ENCODE measurements at regions not wholly inside any gene's neighbourhood (a gene's known extent, or its start where the extent isn't known, plus 50 kb on each side); places are given as distances from the start of the nearest gene placed in this dataset.

GRCh38 chr9:117466111-117466510 lies 51.3 kb upstream of the ASTN2 start:
- no peak overlapping the region for H3K4me3 ChIP-seq (ENCODE audit: low read depth, low read length)
- no peak for DNase-seq (ENCODE audit: low read depth)
- in situ Hi-C loops (cut with HindIII; ENCODE audit: low sequenced_read_pairs), result no loop called here
- no peak for TF ChIP-seq CTCF (IDR thresholded peaks at IDR 0.05; ENCODE audit: low read depth, low read length, missing control alignments)

GRCh38 chr9:117465706-117466105 lies 50.8 kb upstream of the ASTN2 start:
- no peak for DNase-seq (ENCODE audit: low read depth)
- in situ Hi-C loops (cut with HindIII; ENCODE audit: low sequenced_read_pairs), result no loop called here
- no peak overlapping the region for H3K4me3 ChIP-seq (ENCODE audit: low read depth, low read length)
- TF ChIP-seq CTCF (IDR thresholded peaks at IDR 0.05; ENCODE audit: low read depth, low read length, missing control alignments), result no peak

DNA sequence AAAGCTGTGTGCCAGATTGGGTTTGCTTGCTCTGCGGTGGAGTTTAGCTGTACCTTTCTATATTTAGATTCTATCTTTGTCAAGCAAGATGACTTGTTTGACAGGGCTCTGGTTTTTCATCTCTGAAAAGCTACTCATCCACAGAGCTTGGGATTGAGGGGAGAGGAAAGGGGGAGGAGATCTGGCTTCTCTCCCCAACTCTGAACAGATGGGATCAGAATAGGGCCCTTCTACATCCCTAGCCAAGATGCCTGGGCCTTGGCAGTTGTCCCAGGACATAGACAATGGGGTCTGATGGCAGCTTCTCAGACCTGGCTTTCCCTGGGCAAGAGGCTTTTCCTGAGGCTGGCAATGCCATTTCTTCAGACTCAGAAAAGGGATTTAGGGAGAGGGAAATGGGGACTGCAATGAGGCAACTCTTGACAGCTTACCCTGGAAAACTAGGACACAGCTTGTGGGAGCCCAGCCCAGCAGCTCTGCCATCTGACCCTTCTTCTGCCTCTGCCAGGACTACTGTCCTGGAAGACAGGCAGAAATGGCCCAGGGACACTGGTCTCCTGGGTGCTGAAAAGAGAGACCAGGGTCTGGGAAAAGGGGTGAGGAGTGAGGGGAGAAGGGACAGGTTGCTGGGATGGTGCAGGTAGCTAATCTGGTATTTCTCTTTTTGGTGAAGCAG lies 50.2 kb upstream of the ASTN2 start:
- DNase-seq (ENCODE audit: low read depth), result no peak
- H3K4me3 ChIP-seq (ENCODE audit: low read depth, low read length), result no peak overlapping the region
- TF ChIP-seq CTCF (IDR thresholded peaks at IDR 0.05; ENCODE audit: low read depth, low read length, missing control alignments), result no peak
- in situ Hi-C loops (cut with HindIII; ENCODE audit: low sequenced_read_pairs), result no loop called here

All from astrocyte of the cerebellum (primary cell).